Cardiac muscle cell (in vitro differentiated cells and primary cell): ENCODE measurements at regions not wholly inside any gene's neighbourhood (a gene's known extent, or its start where the extent isn't known, plus 50 kb on each side); places are given as distances from the start of the nearest gene placed in this dataset.

Experiments used
- DNase-seq, 2 donors: peaks; one replicate each; pipeline versions ENCODE4 v3.0.0 to v3.0.0-alpha.2; 2010 to 2017; ENCODE audit warnings: low read depth in 1 of 2, low spot score in 1 of 2
- H3K27ac ChIP-seq: fragments of 200-600 bp; sonication (generic); 2 replicates; pipeline ENCODE4 v1.5.1; 2016
- H3K27me3 ChIP-seq: fragments of 200-600 bp; sonication (generic); 2 replicates; pipeline ENCODE4 v1.6.0; 2016; ENCODE audit warnings: control low read depth
- H3K36me3 ChIP-seq: fragments of 200-600 bp; sonication (generic); 2 replicates; pipeline ENCODE4 v1.5.1; 2016; ENCODE audit warnings: control low read depth
- H3K4me1 ChIP-seq: fragments of 200-600 bp; sonication (generic); 2 replicates; pipeline ENCODE4 v1.8.1; 2017; ENCODE audit warnings: low read depth, mild to moderate bottlenecking, mixed run types
- H3K4me3 ChIP-seq: fragments of 200-600 bp; sonication (generic); 2 replicates; pipeline ENCODE4 v1.5.1; 2016; ENCODE audit warnings: mild to moderate bottlenecking
- H3K9me3 ChIP-seq: fragments of 200-600 bp; sonication (generic); 2 replicates; pipeline ENCODE4 v1.5.1; 2017; ENCODE audit warnings: low read depth, mild to moderate bottlenecking, control low read depth
- TF ChIP-seq, protein P1 (sequence below): IDR thresholded peaks from 2 replicates; pipeline ENCODE4 v1.5.1; 2012; ENCODE audit warnings: low read depth, mild to moderate bottlenecking, low read length

DNA sequence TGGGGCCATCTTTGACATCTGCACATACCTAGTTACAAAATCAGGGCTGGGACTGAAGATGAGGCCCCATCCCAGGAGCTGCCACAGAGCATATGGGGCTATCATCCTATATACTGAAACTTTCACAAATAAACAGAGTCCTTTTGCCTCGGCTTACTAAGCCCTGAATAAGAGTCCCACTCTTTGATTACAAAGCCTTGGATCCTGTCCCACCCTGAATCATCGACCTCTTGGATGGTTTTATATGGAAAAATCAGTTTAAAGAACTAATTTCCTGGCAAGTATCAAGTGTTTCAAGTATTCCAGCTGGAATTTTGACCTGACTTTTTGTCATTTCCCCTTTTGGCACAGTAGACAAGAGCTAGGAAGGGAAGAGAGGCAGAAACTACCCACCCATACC lies 331.3 kb upstream of the FRG2C start:
- H3K27ac ChIP-seq, result no peak overlapping the region
- TF ChIP-seq, protein P1, sequence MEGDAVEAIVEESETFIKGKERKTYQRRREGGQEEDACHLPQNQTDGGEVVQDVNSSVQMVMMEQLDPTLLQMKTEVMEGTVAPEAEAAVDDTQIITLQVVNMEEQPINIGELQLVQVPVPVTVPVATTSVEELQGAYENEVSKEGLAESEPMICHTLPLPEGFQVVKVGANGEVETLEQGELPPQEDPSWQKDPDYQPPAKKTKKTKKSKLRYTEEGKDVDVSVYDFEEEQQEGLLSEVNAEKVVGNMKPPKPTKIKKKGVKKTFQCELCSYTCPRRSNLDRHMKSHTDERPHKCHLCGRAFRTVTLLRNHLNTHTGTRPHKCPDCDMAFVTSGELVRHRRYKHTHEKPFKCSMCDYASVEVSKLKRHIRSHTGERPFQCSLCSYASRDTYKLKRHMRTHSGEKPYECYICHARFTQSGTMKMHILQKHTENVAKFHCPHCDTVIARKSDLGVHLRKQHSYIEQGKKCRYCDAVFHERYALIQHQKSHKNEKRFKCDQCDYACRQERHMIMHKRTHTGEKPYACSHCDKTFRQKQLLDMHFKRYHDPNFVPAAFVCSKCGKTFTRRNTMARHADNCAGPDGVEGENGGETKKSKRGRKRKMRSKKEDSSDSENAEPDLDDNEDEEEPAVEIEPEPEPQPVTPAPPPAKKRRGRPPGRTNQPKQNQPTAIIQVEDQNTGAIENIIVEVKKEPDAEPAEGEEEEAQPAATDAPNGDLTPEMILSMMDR, result no peak

DNA sequence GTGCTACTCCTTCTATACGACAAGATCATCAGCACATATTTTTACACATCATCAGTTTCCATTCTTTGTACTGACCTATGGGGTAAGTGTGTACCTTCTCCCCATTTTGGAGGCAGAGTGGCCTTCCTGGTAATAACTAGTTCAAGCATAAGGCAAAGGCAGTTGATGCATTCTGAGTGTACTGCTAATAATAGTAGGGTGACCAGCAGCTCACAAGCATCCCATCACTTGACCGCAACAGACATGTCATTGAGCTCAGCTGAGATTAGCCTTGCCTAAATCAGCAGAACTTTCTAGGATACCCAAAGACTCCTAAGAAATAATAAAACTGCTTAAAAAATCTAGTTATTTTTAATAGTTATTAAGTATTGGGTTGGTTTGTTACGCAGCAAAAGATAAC lies 329.8 kb upstream of the FRG2C start:
- Histone ChIP-seq H3K27ac (no peak overlapping the region), H3K36me3 (no peaks in the 10 kb centered on the region), H3K9me3 (no peaks in the 10 kb centered on the region), H3K4me3 (no peak overlapping the region), H3K4me1 (no peaks in the 10 kb centered on the region), H3K27me3 (no peaks in the 10 kb centered on the region)
- TF ChIP-seq, protein P1, result no peak
- DNase-seq, result no peak

More for the DNA sequence above, 331.3 kb upstream of the FRG2C start:
- no peaks in the 10 kb centered on the region for H3K9me3 ChIP-seq
- H3K36me3 ChIP-seq, result no peaks in the 10 kb centered on the region
- H3K4me3 ChIP-seq, result no peak overlapping the region
- H3K27me3 ChIP-seq, result peaks cover 4% of the 10 kb centered on the region
- no peaks in the 10 kb centered on the region for H3K4me1 ChIP-seq
- no peak for DNase-seq

DNA sequence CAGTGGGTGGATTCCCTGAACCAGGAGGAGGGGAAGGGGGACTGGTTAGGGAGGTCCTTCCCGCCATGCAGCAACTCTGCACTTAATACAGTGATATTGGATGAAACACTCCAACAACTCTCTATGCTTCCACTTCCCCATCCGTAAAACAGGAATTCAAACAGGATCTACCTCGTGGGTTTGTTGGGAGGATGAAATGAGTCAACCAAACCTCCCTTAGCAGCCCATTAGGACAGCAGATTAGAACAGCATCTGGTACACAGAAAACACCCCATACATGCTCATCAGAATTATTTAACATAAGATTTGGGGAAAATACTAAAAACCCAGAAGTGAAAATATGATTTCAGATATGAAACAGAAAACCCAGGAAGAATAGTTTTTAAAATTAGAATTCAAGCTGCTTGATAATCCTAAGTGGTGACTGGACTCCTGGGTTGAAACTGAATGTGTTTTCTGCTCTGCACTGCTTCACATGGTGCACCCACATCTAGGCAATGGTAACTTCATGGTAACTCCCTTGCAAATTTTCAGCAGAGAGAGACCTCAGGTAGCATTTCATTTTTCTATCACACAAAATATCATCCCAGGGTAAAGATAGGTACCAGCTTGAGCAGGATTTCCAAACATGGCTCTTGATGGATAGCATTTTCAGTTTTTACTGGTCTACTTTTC lies 326.8 kb upstream of the FRG2C start:
- Histone ChIP-seq H3K27me3 (no peaks in the 10 kb centered on the region), H3K36me3 (no peaks in the 10 kb centered on the region), H3K27ac (no peak overlapping the region), H3K4me3 (no peak overlapping the region), H3K9me3 (no peaks in the 10 kb centered on the region), H3K4me1 (no peaks in the 10 kb centered on the region)
- TF ChIP-seq, protein P1, result no peak
- DNase-seq, result no peak

DNA sequence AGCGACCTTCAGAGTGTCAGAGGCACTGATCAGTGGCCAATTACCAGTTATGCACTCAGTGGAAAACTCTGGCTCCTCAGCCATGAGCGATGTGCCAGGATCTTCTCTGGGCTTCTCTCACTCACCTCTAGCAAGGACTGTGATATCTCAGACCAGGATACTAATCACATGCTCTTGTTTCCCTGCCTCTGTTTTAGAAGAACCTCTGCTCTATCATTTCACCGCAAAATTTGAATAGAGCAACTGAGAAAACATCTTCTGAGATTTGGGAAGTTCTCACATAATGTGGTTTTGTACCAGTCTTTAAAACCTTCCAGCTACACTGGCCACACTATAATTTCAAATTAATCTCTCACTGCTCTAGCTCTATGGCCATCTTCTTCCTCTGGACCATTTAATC lies 325.8 kb upstream of the FRG2C start:
- no peaks in the 10 kb centered on the region for H3K9me3 ChIP-seq
- no peak overlapping the region for H3K4me3 ChIP-seq
- DNase-seq, result no peak
- TF ChIP-seq, protein P1, result no peak
- no peaks in the 10 kb centered on the region for H3K36me3 ChIP-seq
- H3K27me3 ChIP-seq, result no peaks in the 10 kb centered on the region
- no peak overlapping the region for H3K27ac ChIP-seq
- H3K4me1 ChIP-seq, result no peaks in the 10 kb centered on the region

DNA sequence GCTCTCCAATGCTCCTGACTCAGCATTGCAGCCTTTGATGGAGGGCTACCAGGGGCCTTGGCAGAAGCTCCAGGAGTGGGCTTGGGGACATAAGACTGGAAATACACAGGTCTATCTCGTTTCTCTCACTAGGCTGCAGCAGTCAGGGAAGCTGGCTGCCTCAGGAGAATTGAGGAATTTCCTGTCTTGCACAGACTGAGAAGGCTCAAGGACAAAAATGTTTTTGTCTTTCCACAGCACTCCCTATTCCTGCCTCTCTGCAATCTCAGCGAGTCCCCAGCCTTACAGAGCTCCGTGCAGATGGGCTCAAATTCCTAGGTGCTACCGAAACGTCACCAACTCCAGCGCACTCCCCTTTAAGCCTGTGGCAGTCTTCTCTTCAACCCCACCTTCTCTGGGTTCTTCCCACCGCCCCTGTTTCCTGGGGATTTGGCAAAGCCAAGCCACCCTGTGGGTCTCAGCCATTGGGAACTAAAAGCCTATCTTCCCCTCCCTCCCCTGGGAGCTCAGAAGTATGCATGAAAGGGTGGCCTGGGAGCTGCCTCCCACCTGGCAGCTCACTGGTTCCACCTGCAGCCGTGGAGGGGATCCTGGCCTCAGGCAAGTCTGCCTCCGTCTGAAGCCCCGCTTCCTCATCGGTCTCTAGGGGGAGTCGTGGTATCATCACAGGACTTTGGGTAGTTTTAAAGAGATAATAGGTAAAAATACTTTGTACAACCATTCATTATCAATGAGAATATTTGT lies 322.6 kb upstream of the FRG2C start:
- TF ChIP-seq, protein P1, result peak; percentile 4
- no peaks in the 10 kb centered on the region for H3K27me3 ChIP-seq
- peak in 1 of 2 donors; percentile 3 for DNase-seq
- no peak overlapping the region for H3K4me3 ChIP-seq
- H3K36me3 ChIP-seq, result no peaks in the 10 kb centered on the region
- H3K27ac ChIP-seq, result no peak overlapping the region
- H3K9me3 ChIP-seq, result no peaks in the 10 kb centered on the region
- no peaks in the 10 kb centered on the region for H3K4me1 ChIP-seq
